A549 (cell line): ENCODE measurements at regions not wholly inside any gene's neighbourhood (a gene's known extent, or its start where the extent isn't known, plus 50 kb on each side); places are given as distances from the start of the nearest gene placed in this dataset.
"Not testable (repeated sequence)": the region's sequence is repeated elsewhere in the genome, so short reads cannot be mapped to it uniquely, and the experiment has no call there.

ENCODE experiments used
- BHLHE40 ChIP-seq: IDR thresholded peaks from 2 replicates; pipeline ENCODE4 v1.6.1; 2012; ENCODE audit warnings: low read depth, low read length, inconsistent platforms
- CHD4 ChIP-seq: fragments of 200-600 bp; sonication (generic); IDR thresholded peaks from 2 replicates; pipeline ENCODE4 v1.6.1; 2016; ENCODE audit warnings: antibody characterized with exemption, mild to moderate bottlenecking, borderline replicate concordance
- CTCF ChIP-seq: fragments of >200 bp; sonication (Bioruptor Twin); formaldehyde crosslinking; IDR thresholded peaks from 3 replicates; pipeline ENCODE4 v1.5.1; 2016
- EP300 ChIP-seq, 2 experiments: fragments of >200 bp; sonication (Bioruptor Twin); formaldehyde crosslinking; IDR thresholded peaks; 2 replicates in 1 of 2; 3 replicates in 1 of 2; pipeline ENCODE4 v1.6.1; 2016 to 2017
- FOSL2 ChIP-seq, 2 experiments: fragments of 450-650 bp in 1 of 2; fragments of >200 bp in 1 of 2; sonication (Bioruptor Twin) in 1 of 2; formaldehyde crosslinking; IDR thresholded peaks; 2 replicates each; pipeline versions ENCODE4 v1.5.0 to v1.6.1; 2016 to 2020; ENCODE audit warnings: mild to moderate bottlenecking in 1 of 2, moderate library complexity in 1 of 2
- HDAC2 ChIP-seq: fragments of 200-600 bp; sonication (generic); IDR thresholded peaks from 2 replicates; pipeline ENCODE4 v1.6.1; 2016
- MYC ChIP-seq: IDR thresholded peaks from 2 replicates; pipeline ENCODE4 v1.6.1; 2012; ENCODE audit warnings: mild to moderate bottlenecking, inconsistent platforms, low read length, improper control_type of control experiment, borderline replicate concordance
- POLR2A ChIP-seq: IDR thresholded peaks from 2 replicates; pipeline ENCODE4 v1.6.1; 2012; ENCODE audit warnings: mild to moderate bottlenecking, low read length
- RAD21 ChIP-seq, 2 experiments: fragments of >200 bp in 1 of 2; sonication (Bioruptor Twin) in 1 of 2; formaldehyde crosslinking in 1 of 2; IDR thresholded peaks in 1 of 2; conservative IDR thresholded peaks in 1 of 2; 2 replicates in 1 of 2; 3 replicates in 1 of 2; pipeline ENCODE4 v1.6.1; 2012 to 2018; ENCODE audit warnings: inconsistent platforms in 1 of 2
- RNF2 ChIP-seq: fragments of 200-600 bp; sonication (generic); IDR thresholded peaks from 2 replicates; pipeline ENCODE4 v1.6.1; 2016; ENCODE audit warnings: low read depth, mild to moderate bottlenecking, antibody characterized with exemption, moderate library complexity, borderline replicate concordance
- ZFP36 ChIP-seq: fragments of 450-650 bp; IDR thresholded peaks from 2 replicates; pipeline ENCODE4 v1.6.1; 2014; ENCODE audit warnings: borderline replicate concordance; ENCODE audit not compliant: partially characterized antibody
- TF ChIP-seq, protein P1 (sequence below): fragments of 200-600 bp; sonication (generic); IDR thresholded peaks from 2 replicates; pipeline ENCODE4 v1.6.1; 2016; ENCODE audit warnings: antibody characterized with exemption, mild to moderate bottlenecking, moderate library complexity

DNA sequence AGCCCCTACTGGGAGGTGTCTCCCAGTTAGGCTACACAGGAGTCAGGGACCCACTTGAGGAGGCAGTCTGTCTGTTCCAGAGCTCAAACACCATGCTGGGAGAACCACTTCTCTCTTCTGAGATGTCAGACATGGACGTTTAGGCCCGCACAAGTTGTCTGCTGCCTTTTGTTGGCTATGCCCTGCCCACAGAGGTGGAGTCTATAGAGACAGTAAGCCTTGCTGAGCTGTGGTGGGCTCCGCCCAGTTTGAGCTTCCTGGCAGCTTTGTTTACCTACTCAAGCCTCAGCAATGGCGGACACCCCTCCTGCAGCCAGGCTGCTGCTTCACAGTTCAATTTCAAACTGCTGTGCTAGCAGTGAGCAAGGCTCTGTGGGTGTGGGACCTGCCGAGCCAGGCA is 88.6 kb upstream of the HAND2 start:
- not testable (repeated sequence) for TF ChIP-seq CTCF; EP300 (IDR thresholded peaks at IDR 0.05); RNF2; FOSL2 (IDR thresholded peaks at IDR 0.05); FOSL2 (CRISPR knock-in tag; IDR thresholded peaks at IDR 0.05); HDAC2; BHLHE40; POLR2A; ZFP36; RAD21 (conservative IDR thresholded peaks at IDR 0.05 in 1 of 2, IDR thresholded peaks at IDR 0.05 in 1 of 2); MYC; CHD4
- TF ChIP-seq, protein P1, sequence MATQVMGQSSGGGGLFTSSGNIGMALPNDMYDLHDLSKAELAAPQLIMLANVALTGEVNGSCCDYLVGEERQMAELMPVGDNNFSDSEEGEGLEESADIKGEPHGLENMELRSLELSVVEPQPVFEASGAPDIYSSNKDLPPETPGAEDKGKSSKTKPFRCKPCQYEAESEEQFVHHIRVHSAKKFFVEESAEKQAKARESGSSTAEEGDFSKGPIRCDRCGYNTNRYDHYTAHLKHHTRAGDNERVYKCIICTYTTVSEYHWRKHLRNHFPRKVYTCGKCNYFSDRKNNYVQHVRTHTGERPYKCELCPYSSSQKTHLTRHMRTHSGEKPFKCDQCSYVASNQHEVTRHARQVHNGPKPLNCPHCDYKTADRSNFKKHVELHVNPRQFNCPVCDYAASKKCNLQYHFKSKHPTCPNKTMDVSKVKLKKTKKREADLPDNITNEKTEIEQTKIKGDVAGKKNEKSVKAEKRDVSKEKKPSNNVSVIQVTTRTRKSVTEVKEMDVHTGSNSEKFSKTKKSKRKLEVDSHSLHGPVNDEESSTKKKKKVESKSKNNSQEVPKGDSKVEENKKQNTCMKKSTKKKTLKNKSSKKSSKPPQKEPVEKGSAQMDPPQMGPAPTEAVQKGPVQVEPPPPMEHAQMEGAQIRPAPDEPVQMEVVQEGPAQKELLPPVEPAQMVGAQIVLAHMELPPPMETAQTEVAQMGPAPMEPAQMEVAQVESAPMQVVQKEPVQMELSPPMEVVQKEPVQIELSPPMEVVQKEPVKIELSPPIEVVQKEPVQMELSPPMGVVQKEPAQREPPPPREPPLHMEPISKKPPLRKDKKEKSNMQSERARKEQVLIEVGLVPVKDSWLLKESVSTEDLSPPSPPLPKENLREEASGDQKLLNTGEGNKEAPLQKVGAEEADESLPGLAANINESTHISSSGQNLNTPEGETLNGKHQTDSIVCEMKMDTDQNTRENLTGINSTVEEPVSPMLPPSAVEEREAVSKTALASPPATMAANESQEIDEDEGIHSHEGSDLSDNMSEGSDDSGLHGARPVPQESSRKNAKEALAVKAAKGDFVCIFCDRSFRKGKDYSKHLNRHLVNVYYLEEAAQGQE, result not testable (repeated sequence)
